AG09319 (cell line): ENCODE measurements at regions not wholly inside any gene's neighbourhood (a gene's known extent, or its start where the extent isn't known, plus 50 kb on each side); places are given as distances from the start of the nearest gene placed in this dataset.

Experiments
- DNase-seq: peaks from one replicate; pipeline ENCODE4 v3.0.0-alpha.2; 2010; ENCODE audit warnings: low read depth; ENCODE audit errors: extremely low read depth
- TF ChIP-seq, protein P1 (sequence below): IDR thresholded peaks from 2 replicates; pipeline ENCODE4 v1.5.1; 2011; ENCODE audit warnings: low read depth, mild to moderate bottlenecking, inconsistent platforms, low read length, moderate library complexity

DNA sequence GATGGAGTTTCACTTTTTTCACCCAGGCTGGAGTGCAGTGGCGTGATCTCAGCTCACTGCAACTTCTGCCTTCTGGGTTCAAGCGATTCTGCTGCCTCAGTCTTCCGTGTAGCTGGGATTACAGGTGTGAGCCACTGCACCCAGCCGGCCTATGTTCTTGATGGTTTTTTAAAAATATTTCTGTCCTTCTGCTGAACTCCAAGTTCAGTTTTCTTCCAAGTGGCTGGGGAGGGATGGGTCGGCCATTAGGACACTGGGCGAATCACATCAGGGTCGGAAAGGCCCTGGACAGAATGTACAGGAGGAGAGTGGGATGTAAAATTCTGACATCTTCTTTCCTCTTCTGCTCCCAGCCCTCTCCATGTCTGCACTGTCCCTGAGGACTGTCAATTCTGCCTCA lies 289.6 kb downstream of the PTPRU start:
- TF ChIP-seq, protein P1, sequence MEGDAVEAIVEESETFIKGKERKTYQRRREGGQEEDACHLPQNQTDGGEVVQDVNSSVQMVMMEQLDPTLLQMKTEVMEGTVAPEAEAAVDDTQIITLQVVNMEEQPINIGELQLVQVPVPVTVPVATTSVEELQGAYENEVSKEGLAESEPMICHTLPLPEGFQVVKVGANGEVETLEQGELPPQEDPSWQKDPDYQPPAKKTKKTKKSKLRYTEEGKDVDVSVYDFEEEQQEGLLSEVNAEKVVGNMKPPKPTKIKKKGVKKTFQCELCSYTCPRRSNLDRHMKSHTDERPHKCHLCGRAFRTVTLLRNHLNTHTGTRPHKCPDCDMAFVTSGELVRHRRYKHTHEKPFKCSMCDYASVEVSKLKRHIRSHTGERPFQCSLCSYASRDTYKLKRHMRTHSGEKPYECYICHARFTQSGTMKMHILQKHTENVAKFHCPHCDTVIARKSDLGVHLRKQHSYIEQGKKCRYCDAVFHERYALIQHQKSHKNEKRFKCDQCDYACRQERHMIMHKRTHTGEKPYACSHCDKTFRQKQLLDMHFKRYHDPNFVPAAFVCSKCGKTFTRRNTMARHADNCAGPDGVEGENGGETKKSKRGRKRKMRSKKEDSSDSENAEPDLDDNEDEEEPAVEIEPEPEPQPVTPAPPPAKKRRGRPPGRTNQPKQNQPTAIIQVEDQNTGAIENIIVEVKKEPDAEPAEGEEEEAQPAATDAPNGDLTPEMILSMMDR, result no peak
- DNase-seq, result no peak

DNA sequence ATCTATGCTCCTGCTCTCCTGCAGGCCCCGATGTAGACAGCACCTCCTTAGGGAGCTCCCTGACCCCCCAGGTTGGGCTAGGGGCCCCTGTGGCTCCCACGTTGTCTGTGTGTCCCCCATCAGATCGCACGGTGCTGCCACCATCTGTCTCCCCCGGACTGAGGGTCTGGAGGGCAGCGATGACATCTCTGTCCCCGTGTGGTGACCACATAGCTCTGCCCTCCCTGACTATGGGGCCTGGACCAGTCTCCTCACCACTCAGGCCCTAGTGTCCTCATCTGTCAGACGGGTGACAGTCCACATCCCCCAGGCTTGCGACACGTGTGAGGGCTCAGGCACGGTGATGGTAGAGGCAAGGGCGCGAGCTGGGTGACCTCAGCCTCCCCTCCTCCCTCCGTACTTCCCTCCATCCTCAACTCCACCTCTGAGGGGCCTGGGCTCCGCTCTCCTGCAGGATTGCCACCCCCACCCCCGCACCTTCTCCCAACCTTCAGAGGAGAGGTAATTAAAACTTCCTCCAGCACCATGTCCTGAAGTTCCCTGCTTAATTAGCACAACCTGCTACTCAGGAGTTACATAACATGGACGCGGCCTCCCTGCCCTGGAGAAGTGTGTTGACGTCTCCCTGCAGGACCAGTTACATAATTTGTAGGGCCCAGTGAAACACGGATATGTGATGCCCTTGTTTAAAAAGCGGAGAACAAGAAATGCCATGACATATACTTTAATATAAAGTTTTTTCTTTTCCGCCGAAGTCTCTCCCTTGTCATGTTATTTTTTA lies 288.2 kb downstream of the PTPRU start:
- DNase-seq, result no peak
- TF ChIP-seq, protein P1, result no peak

DNA sequence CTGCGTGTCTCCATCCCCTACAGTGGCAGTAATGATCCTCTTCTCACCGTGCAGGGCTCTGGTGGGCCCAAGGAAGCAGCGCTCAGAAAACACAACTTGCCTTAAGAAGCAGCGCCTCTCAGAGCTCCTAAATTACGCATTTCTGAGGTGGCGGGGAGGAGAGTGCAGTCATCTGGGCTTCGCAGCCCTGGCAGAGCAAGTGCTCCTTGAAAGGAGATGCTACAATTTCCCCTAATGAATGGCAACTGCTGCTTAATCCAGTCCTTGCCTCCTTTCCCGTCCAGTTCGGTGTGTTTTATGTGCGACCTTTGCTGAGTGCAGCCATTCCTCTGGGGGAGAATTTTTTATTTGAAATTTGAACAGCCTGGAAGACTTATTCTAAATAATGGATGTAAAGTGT lies 287.3 kb downstream of the PTPRU start:
- DNase-seq, result no peak
- TF ChIP-seq, protein P1, result no peak

DNA sequence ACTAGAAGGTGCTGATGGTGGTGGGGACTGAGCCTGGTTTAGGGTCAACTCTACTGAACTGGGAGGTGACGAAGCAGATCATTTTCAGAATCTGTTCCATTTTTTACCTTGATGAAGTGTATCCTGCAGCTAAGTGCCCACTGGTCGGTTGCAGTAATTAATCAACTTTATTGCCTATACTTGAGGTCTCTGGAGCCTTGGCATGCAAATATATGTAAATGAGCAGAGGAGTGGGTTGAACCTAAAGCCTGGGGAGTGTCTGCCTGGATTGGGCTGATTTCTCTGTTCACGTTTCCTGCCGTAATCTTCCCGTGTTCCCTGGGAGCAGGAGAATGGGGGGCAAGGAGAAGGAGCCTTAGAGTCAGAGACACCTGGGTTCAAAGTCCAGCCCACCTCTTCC lies 286.8 kb downstream of the PTPRU start:
- TF ChIP-seq, protein P1, result no peak
- no peak for DNase-seq

DNA sequence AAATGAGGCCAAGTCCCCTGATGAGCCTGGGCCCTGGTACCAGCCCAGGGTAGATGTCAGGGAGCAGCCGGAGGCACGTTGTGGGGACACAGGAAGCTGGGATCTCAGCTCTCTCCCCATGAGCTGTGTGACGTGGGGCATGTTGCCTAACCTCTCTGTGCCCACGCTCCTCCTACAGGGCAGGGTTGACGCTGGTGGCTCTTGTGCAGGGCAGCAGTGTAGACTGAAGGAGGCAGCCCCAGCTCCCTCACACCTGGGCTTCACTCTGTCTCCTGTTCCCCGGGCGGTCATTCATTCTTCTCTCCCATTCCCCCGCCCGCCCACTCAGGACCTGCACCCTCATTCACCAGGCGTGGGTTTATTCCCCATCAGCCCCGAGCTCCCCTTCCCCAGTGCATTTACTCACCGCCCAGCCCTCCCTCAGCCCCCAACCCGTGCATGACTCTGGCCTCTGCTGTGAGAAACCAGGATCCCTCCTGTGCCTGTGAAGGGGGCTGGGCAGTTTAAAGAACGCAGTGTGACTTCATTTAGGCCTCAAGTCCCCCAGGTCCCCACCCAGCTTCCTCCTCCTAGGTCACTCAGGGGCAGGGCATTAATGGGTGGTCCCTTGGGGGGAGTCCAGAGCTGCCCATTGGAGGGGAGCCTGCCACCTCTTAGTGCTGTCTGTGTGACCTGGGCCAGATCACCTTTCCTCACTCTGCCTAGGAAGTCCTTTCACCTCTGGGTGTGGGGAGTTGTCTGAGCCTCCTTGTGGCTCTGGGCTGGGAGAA lies 285.7 kb downstream of the PTPRU start:
- TF ChIP-seq, protein P1, result no peak
- no peak for DNase-seq

DNA sequence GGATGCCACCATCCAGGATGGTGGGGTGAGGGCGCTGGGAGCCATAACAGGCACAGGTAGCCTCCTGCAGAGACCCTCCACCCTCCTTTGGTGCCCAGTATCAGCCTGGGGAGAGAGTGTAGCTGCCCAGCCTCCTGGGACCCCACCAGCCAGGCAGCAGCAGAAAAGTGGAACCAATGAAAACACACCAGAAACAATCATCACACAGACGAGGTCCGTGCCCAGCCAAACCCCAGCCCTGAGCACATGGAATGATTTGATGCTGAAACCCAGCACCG lies 285.1 kb downstream of the PTPRU start:
- no peak for DNase-seq
- TF ChIP-seq, protein P1, result no peak
